Stimulated activated naive CD4-positive, alpha-beta T cell (primary cell): ENCODE measurements at regions not wholly inside any gene's neighbourhood (a gene's known extent, or its start where the extent isn't known, plus 50 kb on each side); places are given as distances from the start of the nearest gene placed in this dataset.

Source experiments
- DNase-seq, 6 experiments: peaks; one replicate each; lab custom pipeline; 2025; lab: John Stamatoyannopoulos, UW

DNA sequence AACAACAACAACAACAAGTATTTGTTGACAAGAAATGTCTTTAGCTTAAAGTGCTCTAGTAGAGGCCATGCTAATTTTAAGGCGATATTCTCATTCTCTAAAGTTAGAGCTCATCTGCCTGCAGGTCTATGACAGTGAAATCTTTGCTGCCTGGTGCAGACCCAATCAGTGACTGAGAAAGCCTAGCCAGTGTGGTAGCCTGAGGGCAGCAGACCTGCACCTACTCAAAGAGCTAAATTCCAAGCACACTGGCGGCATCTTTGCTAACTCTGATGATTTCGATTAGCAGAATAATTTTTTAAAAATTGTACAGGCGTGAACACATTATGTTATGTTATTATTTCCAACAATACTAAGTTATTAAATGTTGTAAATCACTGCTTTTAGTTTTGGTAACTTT, 228.8 kb upstream of the RGMA start:
- no peak for DNase-seq

- no peak for DNase-seq
These were observed 225.2 kb upstream of the RGMA start for GRCh38 chr15:93314245-93314644.

DNA sequence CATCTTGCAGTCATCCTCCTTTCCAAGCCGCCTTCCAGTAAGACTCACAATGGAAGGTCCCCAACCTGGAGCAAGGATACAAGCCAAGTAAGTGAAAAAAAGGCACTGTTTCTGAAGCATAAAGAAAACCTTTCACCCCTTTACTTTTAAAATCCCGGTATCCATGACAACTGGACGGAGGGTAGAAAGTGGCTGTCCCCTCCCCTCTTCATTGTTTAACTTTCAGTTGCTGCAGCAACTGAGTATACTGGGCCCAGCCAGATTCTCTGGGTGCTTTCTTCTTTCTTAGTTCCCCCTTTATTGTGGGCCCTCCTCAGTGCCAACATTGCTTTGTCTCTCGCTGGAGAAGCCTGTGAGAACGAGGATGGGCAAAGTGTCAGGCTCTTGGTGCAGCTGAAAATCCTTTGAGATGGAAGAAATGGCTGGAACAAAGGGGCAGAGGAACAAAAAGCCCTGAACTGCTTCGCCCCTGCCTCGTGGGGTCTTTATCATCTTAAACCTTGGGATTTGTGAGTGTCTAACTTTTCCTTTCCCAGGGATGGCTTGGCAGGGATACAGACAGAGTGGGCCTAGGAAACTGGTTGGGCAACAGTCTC, 224.0 kb upstream of the RGMA start:
- DNase-seq = no peak

DNA sequence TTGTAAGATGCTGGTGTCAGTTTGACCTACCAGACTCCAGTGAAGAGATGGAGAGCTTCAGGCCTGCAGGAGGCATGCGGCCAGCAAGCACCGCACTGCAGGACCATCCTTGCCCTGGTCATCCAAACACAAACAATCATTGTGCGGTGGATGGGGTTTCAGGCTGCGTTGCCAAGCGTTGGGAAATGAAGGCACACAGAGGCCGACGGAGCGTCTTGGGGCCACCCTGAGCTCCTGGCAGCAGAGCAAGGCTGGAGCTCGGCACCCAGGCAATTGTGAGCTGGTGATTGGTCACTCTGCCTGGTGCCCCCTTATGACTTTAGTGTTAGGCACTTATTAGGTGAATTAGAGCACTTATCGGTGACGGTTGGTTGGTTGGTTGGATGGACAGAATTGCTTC, 222.6 kb upstream of the RGMA start:
- no peak for DNase-seq

GRCh38 chr15:93308026-93308690, 219.1 kb upstream of the RGMA start:
- no peak for DNase-seq

DNA sequence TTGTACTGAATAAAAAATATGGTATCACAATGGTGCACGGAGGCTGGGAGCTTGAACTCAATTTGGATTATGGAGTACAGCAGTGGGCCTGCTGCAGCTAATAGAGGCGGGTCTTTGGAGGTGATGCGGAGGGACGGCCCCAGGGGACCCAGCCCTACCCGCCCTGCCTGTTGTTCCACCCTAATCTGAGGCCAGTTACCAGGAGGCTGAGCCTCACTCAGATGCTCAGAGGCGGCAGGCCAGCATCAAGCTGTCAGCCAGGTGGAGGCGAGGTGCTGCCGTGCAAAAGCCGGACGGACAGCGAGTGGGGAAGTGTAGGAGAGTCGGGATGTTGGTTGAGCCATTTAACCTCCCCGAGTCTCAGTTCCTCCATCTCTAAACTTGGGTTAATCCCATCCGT, 218.5 kb upstream of the RGMA start:
- no peak for DNase-seq

- no peak for DNase-seq
These were observed 216.3 kb upstream of the RGMA start for GRCh38 chr15:93305306-93305705.

- DNase-seq = no peak
These were observed 213.2 kb upstream of the RGMA start for GRCh38 chr15:93302080-93302765.

DNA sequence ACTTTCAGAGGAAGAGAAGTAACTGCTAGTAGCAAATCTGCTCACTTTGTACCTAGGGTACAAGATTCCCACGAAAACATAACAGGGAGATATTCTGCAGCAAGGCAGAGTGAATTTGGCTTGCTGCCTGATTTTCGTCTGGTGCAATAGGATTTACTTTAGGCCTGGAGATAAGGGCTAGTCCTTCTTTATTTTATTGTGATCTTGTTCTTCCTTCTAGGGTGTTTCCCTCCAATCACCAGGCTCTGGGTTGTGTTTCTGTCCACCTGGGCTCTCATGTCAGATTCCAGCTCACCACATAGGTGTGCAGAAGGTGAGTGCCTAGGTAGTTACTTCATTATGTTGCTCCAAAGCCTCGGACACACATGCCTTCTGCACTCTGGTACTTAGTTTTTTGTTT, 211.8 kb upstream of the RGMA start:
- DNase-seq = no peak

- DNase-seq = no peak
These were observed 210.7 kb upstream of the RGMA start for GRCh38 chr15:93299675-93300074.

- no peak for DNase-seq
These were observed 209.9 kb upstream of the RGMA start for GRCh38 chr15:93298901-93299300.

GRCh38 chr15:93296759-93297500, 207.9 kb upstream of the RGMA start:
- no peak for DNase-seq

GRCh38 chr15:93294896-93295295, 205.9 kb upstream of the RGMA start:
- no peak for DNase-seq

DNA sequence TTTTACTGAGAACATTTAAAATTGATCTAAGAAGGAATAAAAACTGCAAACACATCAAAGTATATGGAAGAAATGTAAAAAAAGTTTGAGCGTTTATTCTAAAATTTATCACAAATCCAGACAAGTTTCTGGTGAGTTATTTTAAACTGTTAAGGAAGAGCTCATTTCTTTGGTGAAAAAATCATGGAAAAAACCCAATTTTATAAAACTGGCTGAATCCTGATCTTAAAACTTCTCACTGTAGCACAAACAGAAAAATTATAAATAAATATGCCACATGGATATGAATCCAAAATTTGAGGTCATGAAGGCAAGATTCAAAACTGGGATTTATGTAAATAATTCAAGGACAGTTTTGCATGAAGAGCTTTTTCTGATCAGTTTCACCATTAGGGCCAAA, 205.1 kb upstream of the RGMA start:
- DNase-seq = no peak

GRCh38 chr15:93291380-93291779, 202.4 kb upstream of the RGMA start:
- DNase-seq = no peak

- DNase-seq = no peak
These were observed 201.6 kb upstream of the RGMA start for GRCh38 chr15:93290618-93290946.

GRCh38 chr15:93289941-93290617, 201.1 kb upstream of the RGMA start:
- DNase-seq = no peak

DNA sequence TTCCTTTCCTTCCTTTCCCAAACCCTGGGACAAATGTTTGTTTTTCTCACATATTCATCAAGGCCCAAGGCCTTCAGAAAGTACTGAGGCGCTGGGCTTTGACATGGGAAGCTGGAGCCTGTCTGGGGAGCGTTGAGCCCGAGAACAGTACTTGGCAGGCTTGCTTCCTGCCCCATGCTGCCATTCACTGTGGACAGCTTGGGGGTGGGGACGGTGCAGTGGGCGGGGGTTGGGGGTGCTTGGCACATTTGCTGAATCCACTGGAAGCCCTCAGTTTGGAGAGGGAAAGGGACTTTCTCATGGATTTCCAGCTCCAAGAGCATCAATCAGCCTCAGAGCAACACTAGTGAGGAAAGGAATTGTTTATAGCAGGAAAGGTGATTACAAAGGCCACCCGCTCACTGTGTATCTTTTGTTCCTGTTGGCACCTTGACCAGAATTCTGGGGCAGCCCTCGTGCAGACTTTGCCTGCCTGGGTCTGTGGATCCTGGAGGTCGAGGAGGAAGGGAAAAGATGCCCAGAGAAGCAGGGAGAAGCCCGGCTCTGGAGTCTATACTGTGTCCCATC, 199.8 kb upstream of the RGMA start:
- DNase-seq = no peak

DNA sequence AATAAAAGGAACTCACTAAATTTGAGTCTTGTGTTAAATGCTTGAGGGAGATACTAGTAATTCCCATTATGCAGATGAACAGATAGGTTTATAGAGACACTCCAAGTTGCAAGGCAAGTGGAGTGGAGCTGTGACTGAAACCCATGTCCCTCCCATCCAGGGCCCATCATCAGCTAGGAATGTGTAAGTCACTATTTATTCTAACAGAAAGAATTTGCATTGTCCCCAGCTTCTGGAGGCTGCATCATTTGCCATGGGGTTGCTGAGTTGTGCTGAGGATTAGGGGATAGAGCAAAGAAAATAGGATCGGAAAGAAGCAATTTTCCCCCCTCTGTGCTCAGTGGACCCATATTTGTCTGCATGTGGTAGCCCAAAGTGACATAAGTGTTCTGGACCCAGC, 197.4 kb upstream of the RGMA start:
- DNase-seq = no peak

GRCh38 chr15:93283854-93284253, 194.8 kb upstream of the RGMA start:
- DNase-seq = no peak

DNA sequence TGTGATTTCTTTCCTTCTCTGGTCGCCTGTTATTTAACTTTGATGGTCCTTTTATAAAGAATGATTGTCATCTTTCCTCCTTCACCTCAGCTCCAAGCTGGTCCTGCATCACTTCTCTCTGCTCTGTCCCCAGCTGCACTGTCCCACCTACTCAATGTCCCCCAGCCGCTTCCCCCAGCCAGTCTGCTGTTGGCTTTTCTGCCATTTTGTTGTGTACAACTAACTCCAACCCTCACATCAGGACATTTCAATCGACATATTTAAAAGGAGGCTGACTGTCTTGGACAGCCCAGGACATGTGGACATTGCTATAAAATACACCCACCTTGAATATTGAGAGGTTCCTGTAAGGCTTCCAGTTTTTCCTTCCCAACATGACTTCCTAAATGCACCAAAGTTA, 193.8 kb upstream of the RGMA start:
- DNase-seq = no peak

DNA sequence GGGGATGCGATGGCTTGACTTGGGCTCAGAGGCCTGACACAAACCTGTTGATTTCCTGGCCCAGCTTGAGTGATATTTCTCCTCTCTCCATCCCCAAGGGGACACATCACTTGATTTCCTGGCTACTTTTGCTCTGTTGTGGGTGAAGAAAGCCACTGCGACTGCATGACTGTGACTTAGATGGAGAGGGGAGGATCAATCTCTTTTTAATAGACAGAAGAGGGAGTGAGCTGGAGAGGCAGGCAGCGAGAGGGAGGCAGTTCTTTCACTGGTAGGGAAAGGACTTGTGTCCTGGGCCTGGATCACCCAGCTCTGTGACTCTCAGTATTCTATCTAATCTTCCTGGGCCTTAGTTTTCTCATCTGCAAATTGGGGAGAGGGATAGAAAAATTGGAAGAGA, 189.8 kb upstream of the RGMA start:
- DNase-seq = no peak
